Esophagus muscularis mucosa (tissue), 3 donors: ENCODE measurements at regions not wholly inside any gene's neighbourhood (a gene's known extent, or its start where the extent isn't known, plus 50 kb on each side); places are given as distances from the start of the nearest gene placed in this dataset.

Source experiments
- CTCF ChIP-seq, 3 experiments: fragments of 200-600 bp in 2 of 3; fragments of 450-650 bp in 1 of 3; sonication (generic) in 2 of 3; IDR thresholded peaks; one replicate each; pipeline ENCODE4 v1.5.1; 2017 to 2019; ENCODE audit warnings: antibody characterized with exemption in 3 of 3, mild to moderate bottlenecking in 2 of 3, moderate library complexity in 1 of 3
- POLR2A ChIP-seq: fragments of 450-650 bp; IDR thresholded peaks from one replicate; pipeline ENCODE4 v1.6.1; 2017; ENCODE audit warnings: antibody characterized with exemption, moderate library complexity, mild to moderate bottlenecking, low read depth
- POLR2AphosphoS5 ChIP-seq, 2 donors: sonication (generic); formaldehyde crosslinking; IDR thresholded peaks; one replicate each; pipeline ENCODE4 v1.6.1; 2017; ENCODE audit warnings: antibody characterized with exemption in 2 of 2

DNA sequence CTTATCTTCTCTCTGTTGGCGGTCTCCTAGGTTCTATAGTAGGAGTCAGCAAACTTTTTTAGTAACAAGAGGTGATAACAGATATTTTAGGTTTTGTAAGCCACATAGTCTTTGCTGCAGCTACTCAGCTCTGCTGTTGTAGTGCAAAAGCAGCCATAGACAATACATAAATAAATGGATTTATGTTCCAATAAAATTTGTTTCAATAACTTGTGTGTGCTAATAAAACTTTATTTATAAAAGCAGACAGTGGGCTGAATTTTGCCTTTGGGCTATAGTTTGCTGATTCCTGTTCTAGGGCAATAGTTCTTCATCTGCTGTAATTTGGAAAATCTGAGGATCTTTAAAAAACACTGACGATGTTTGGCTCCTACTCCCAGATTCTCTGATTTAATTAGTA is 469.4 kb upstream of the TNC start:
- no peak for TF ChIP-seq POLR2AphosphoS5 (IDR thresholded peaks at IDR 0.05)
- TF ChIP-seq POLR2A: no peak
- no peak for TF ChIP-seq CTCF (IDR thresholded peaks at IDR 0.05)
